ENCODE measurements at regions not wholly inside any gene's neighbourhood (a gene's known extent, or its start where the extent isn't known, plus 50 kb on each side); places are given as distances from the start of the nearest gene placed in this dataset.

GRCh38 chr4:17324386-17324830 is 187.5 kb downstream of the QDPR start:
- in situ Hi-C loops (cut with MboI; ENCODE audit: low sequenced_read_pairs, unreplicated experiment), result no loop called here
- peak; percentile 46 for TF ChIP-seq CTCF (IDR thresholded peaks at IDR 0.05; ENCODE audit: borderline replicate concordance, control extremely low read depth, extremely low read depth, insufficient read depth, missing control alignments)
- DNase-seq (ENCODE audit: low spot score), result peak; percentile 25

- DNase-seq (ENCODE audit: low spot score), result no peak
- in situ Hi-C loops (cut with MboI; ENCODE audit: low sequenced_read_pairs, unreplicated experiment), result no loop called here
- TF ChIP-seq CTCF (IDR thresholded peaks at IDR 0.05; ENCODE audit: borderline replicate concordance, control extremely low read depth, extremely low read depth, insufficient read depth, missing control alignments), result no peak
Measured at GRCh38 chr4:17323554-17324385, 188.1 kb downstream of the QDPR start.

GRCh38 chr4:17322514-17322913 is 189.4 kb downstream of the QDPR start:
- TF ChIP-seq CTCF (IDR thresholded peaks at IDR 0.05; ENCODE audit: borderline replicate concordance, control extremely low read depth, extremely low read depth, insufficient read depth, missing control alignments), result no peak
- no peak for DNase-seq (ENCODE audit: low spot score)
- in situ Hi-C loops (cut with MboI; ENCODE audit: low sequenced_read_pairs, unreplicated experiment), result no loop called here

GRCh38 chr4:17320046-17320445 is 191.8 kb downstream of the QDPR start:
- in situ Hi-C loops (cut with MboI; ENCODE audit: low sequenced_read_pairs, unreplicated experiment), result no loop called here
- TF ChIP-seq CTCF (IDR thresholded peaks at IDR 0.05; ENCODE audit: borderline replicate concordance, control extremely low read depth, extremely low read depth, insufficient read depth, missing control alignments), result no peak
- no peak for DNase-seq (ENCODE audit: low spot score)

- no peak for TF ChIP-seq CTCF (IDR thresholded peaks at IDR 0.05; ENCODE audit: borderline replicate concordance, control extremely low read depth, extremely low read depth, insufficient read depth, missing control alignments)
- in situ Hi-C loops (cut with MboI; ENCODE audit: low sequenced_read_pairs, unreplicated experiment), result no loop called here
- DNase-seq (ENCODE audit: low spot score), result no peak
Measured at GRCh38 chr4:17317526-17317925, 194.4 kb downstream of the QDPR start.

- no peak for DNase-seq (ENCODE audit: low spot score)
- no peak for TF ChIP-seq CTCF (IDR thresholded peaks at IDR 0.05; ENCODE audit: borderline replicate concordance, control extremely low read depth, extremely low read depth, insufficient read depth, missing control alignments)
- in situ Hi-C loops (cut with MboI; ENCODE audit: low sequenced_read_pairs, unreplicated experiment), result no loop called here
Measured at GRCh38 chr4:17316566-17316965, 195.3 kb downstream of the QDPR start.
